HepG2 (cell line): ENCODE measurements at regions not wholly inside any gene's neighbourhood (a gene's known extent, or its start where the extent isn't known, plus 50 kb on each side); places are given as distances from the start of the nearest gene placed in this dataset.

Experiments
- ATAC-seq: fragments of 200-7000 bp; cut with Tn5 transposase; 3 replicates; pipeline ENCODE4 v1.9.1; 2020; ENCODE audit warnings: mild to moderate bottlenecking, moderate library complexity
- BruUV-seq: library from RNA; stranded (reverse); fragments of 400-500 nt; replicated peaks from 2 replicates; lab custom pipeline; 2021; lab: Mats Ljungman, UMichigan
- CTCF ChIA-PET: fragments of 300-600 bp; formaldehyde crosslinking; extraction: SDS; loops from one replicate; lab custom pipeline; 2021; ENCODE audit warnings: low total read pairs, inconsistent platforms, low intra/inter-chr PET ratio; lab: Yijun Ruan, JAX
- POLR2A ChIA-PET: fragments of 350-600 bp; sonication (Branson Sonifier 250); formaldehyde crosslinking; loops from one replicate; lab custom pipeline; 2020; ENCODE audit warnings: antibody characterized with exemption, inconsistent platforms; lab: Yijun Ruan, JAX
- DNase-seq: peaks from one replicate; pipeline ENCODE4 v3.0.0-alpha.2; 2015; ENCODE audit warnings: low spot score
- FAIRE-seq: peaks from 3 replicates; lab custom pipeline; 2011; peaks lifted over from hg19 to GRCh38; lab: Jason Lieb, UNC
- H2AFZ ChIP-seq: one replicate; pipeline ENCODE4 v1.6.1; 2011; ENCODE audit warnings: low read length, inconsistent platforms
- H3K27ac ChIP-seq: fragments of 300-600 bp; 3 replicates; pipeline ENCODE4 v1.8.0; 2011; ENCODE audit warnings: mixed run types, mild to moderate bottlenecking, mixed read lengths, low read length, inconsistent platforms; ENCODE audit not compliant: insufficient read depth; ENCODE audit errors: extremely low read length
- H3K27me3 ChIP-seq, 2 experiments: fragments of 200-600 bp in 1 of 2; 2 replicates in 1 of 2; 3 replicates in 1 of 2; pipeline versions ENCODE4 v1.6.0 to v1.8.0; 2011; ENCODE audit warnings: low read length in 2 of 2, mild to moderate bottlenecking in 2 of 2, moderate library complexity in 2 of 2, inconsistent platforms in 1 of 2; ENCODE audit not compliant: insufficient read depth in 2 of 2, control insufficient read depth in 1 of 2
- H3K36me3 ChIP-seq, 2 experiments: fragments of 200-600 bp in 1 of 2; replicated peaks in 1 of 2; 2 replicates in 1 of 2; 3 replicates in 1 of 2; pipeline versions ENCODE4 v1.5.1 to v1.8.0; 2011; ENCODE audit warnings: low read length in 2 of 2, inconsistent platforms in 1 of 2; ENCODE audit not compliant: insufficient read depth in 2 of 2, control insufficient read depth in 1 of 2
- H3K4me1 ChIP-seq: 2 replicates; pipeline ENCODE4 v1.5.1; 2012; ENCODE audit warnings: low read length, inconsistent platforms; ENCODE audit not compliant: insufficient read depth
- H3K4me2 ChIP-seq: 2 replicates; pipeline ENCODE4 v1.6.0; 2011; ENCODE audit warnings: low read depth, low read length, inconsistent platforms
- H3K4me3 ChIP-seq, 3 experiments: fragments of 200-600 bp in 1 of 3; sonication (generic), shearing (Covaris generic) in 1 of 3; replicated peaks in 1 of 3; 2 replicates each; pipeline ENCODE4 v1.5.1; 2011 to 2016; ENCODE audit warnings: low read length in 3 of 3, inconsistent platforms in 2 of 3, low read depth in 2 of 3, mild to moderate bottlenecking in 2 of 3, control low read depth in 1 of 3, mixed read lengths in 1 of 3; ENCODE audit not compliant: insufficient read depth in 1 of 3
- H3K79me2 ChIP-seq: one replicate; pipeline ENCODE4 v1.6.1; 2011; ENCODE audit warnings: low read length, inconsistent platforms; ENCODE audit not compliant: insufficient read depth
- H3K9ac ChIP-seq: 2 replicates; pipeline ENCODE4 v1.6.0; 2011; ENCODE audit warnings: mild to moderate bottlenecking, low read depth, low read length, inconsistent platforms; ENCODE audit not compliant: insufficient read depth
- H3K9me3 ChIP-seq: 2 replicates; pipeline ENCODE4 v1.5.1; 2012; ENCODE audit warnings: mild to moderate bottlenecking, low read length
- H4K20me1 ChIP-seq: 2 replicates; pipeline ENCODE4 v1.6.0; 2011; ENCODE audit warnings: inconsistent platforms, mild to moderate bottlenecking, low read length, moderate library complexity; ENCODE audit not compliant: insufficient read depth
- FOSL1 ChIP-seq: sonication (generic); formaldehyde crosslinking; IDR thresholded peaks from 2 replicates; pipeline ENCODE4 v1.9.0; 2021; ENCODE audit warnings: missing genetic modification reagents, borderline replicate concordance
- FOXM1 ChIP-seq: sonication (generic); formaldehyde crosslinking; IDR thresholded peaks from 2 replicates; pipeline ENCODE4 v1.5.0; 2020; ENCODE audit warnings: missing genetic modification reagents
- HNF1B ChIP-seq: sonication (generic); formaldehyde crosslinking; IDR thresholded peaks from 2 replicates; pipeline ENCODE4 v1.5.1; 2020; ENCODE audit warnings: mild to moderate bottlenecking, moderate library complexity, missing genetic modification reagents
- NPAS2 ChIP-seq: sonication (generic); formaldehyde crosslinking; IDR thresholded peaks from 2 replicates; pipeline ENCODE4 v1.8.0; 2022; ENCODE audit warnings: mild to moderate bottlenecking, missing genetic modification reagents, borderline replicate concordance
- PAWR ChIP-seq: sonication (generic); formaldehyde crosslinking; IDR thresholded peaks from 2 replicates; pipeline ENCODE4 v1.4.0; 2020; ENCODE audit warnings: missing genetic modification reagents, mild to moderate bottlenecking, borderline replicate concordance
- PLSCR1 ChIP-seq: sonication (generic); formaldehyde crosslinking; IDR thresholded peaks from 2 replicates; pipeline ENCODE4 v1.5.0; 2020; ENCODE audit warnings: missing genetic modification reagents, mild to moderate bottlenecking, borderline replicate concordance
- SKI ChIP-seq: fragments of 450-650 bp; IDR thresholded peaks from one replicate; pipeline ENCODE4 v1.6.1; 2018; ENCODE audit warnings: mild to moderate bottlenecking; ENCODE audit not compliant: partially characterized antibody
- ZFP91 ChIP-seq: sonication (generic); formaldehyde crosslinking; IDR thresholded peaks from 2 replicates; pipeline ENCODE4 v1.9.0; 2022; ENCODE audit warnings: missing genetic modification reagents, mild to moderate bottlenecking, borderline replicate concordance
- ZHX1 ChIP-seq: sonication (generic); formaldehyde crosslinking; IDR thresholded peaks from 2 replicates; pipeline ENCODE4 v1.8.1; 2022; ENCODE audit warnings: low read depth, mild to moderate bottlenecking, missing genetic modification reagents
- ZNF558 ChIP-seq: sonication (generic); formaldehyde crosslinking; IDR thresholded peaks from 2 replicates; pipeline ENCODE4 v1.9.0; 2022; ENCODE audit warnings: mild to moderate bottlenecking, missing genetic modification reagents, borderline replicate concordance
- ZNF564 ChIP-seq: sonication (generic); formaldehyde crosslinking; IDR thresholded peaks from 2 replicates; pipeline ENCODE4 v1.8.1; 2023; ENCODE audit warnings: mild to moderate bottlenecking, missing genetic modification reagents
- ZNF616 ChIP-seq: sonication (generic); formaldehyde crosslinking; IDR thresholded peaks from 2 replicates; pipeline ENCODE4 v1.5.0; 2020; ENCODE audit warnings: low read depth, mild to moderate bottlenecking, missing genetic modification reagents
- ZNF7 ChIP-seq: IDR thresholded peaks from 2 replicates; pipeline ENCODE4 v1.6.1; 2016; ENCODE audit warnings: missing biosample characterization, missing genetic modification reagents
- WGBS: methylation state at CpG from one replicate; pipeline ENCODE4 v1.1.6; 2017; ENCODE audit warnings: low lambda C conversion rate; 5-methylcytosine and 5-hydroxymethylcytosine counted together
- in situ Hi-C: cut with HindIII; loops from 2 replicates; pipeline ENCODE4 v1.10.0; 2017; ENCODE audit warnings: low pct_unique_long_range_greater_than_20kb; ENCODE audit not compliant: extremely low pct_ligation_motif_present
- intact Hi-C: fragments of 100-400 bp; cut with micrococcal nuclease; formaldehyde crosslinking; loops from one replicate; pipeline ENCODE4 v1.10.0; 2022; ENCODE audit not compliant: unreplicated experiment

GRCh38 chr2:138919120-138919747 is 139.0 kb upstream of the NXPH2 start (continued):
- TF ChIP-seq ZHX1 (CRISPR knock-in tag) (no peak), SKI (no peak), ZFP91 (CRISPR knock-in tag) (no peak), PLSCR1 (CRISPR knock-in tag) (no peak), FOXM1 (CRISPR knock-in tag) (no peak), ZNF616 (CRISPR knock-in tag) (no peak)

- WGBS = 4% methylated on average over 1 of the region's 1 CpG
- no peaks in the 10 kb centered on the region for H3K4me1 ChIP-seq
- intact Hi-C loops = no loop called here
- no peak overlapping the region for H3K4me3 ChIP-seq
- no peaks in the 10 kb centered on the region for H3K36me3 ChIP-seq
- no peaks in the 10 kb centered on the region for H3K27me3 ChIP-seq
- no peak for DNase-seq
- FAIRE-seq = no peak
- in situ Hi-C loops = no loop called here
- H3K4me2 ChIP-seq = no peak overlapping the region
- CTCF ChIA-PET = no interaction called here
- H3K9ac ChIP-seq = no peak overlapping the region
- POLR2A ChIA-PET = no interaction called here
- H4K20me1 ChIP-seq = no peaks in the 10 kb centered on the region
- ATAC-seq = no peak
- H2AFZ ChIP-seq = no peak overlapping the region
- H3K79me2 ChIP-seq = no peaks in the 10 kb centered on the region
- H3K27ac ChIP-seq = no peak overlapping the region
- H3K9me3 ChIP-seq = no peaks in the 10 kb centered on the region
- no TSS peak for BruUV-seq
- TF ChIP-seq ZNF7 (no peak), NPAS2 (CRISPR knock-in tag) (no peak), HNF1B (no peak), ZNF558 (CRISPR knock-in tag) (no peak), FOSL1 (CRISPR knock-in tag) (no peak), PAWR (CRISPR knock-in tag) (no peak), ZNF564 (CRISPR knock-in tag) (no peak)
Observed at GRCh38 chr2:138910427-138910826, 130.2 kb upstream of the NXPH2 start.
